Neural progenitor cell (in vitro differentiated cells): ENCODE measurements at regions not wholly inside any gene's neighbourhood (a gene's known extent, or its start where the extent isn't known, plus 50 kb on each side); places are given as distances from the start of the nearest gene placed in this dataset.

Source experiments
- DNase-seq: peaks from one replicate; pipeline ENCODE4 v3.0.0-alpha.2; 2016; ENCODE audit warnings: low spot score
- H2AFZ ChIP-seq: fragments of 200-600 bp; sonication (generic); replicated peaks from 2 replicates; pipeline ENCODE4 v1.6.1; 2016; ENCODE audit warnings: antibody characterized with exemption
- H3F3A ChIP-seq: fragments of 200-600 bp; sonication (generic); 2 replicates; pipeline ENCODE4 v1.6.1; 2016; ENCODE audit warnings: antibody characterized with exemption, low read depth
- H3K27ac ChIP-seq: fragments of 200-600 bp; sonication (generic); 2 replicates; pipeline ENCODE4 v1.5.1; 2016; ENCODE audit warnings: mild to moderate bottlenecking
- H3K27me3 ChIP-seq: fragments of 200-600 bp; sonication (generic); 2 replicates; pipeline ENCODE4 v1.6.1; 2016; ENCODE audit warnings: mild to moderate bottlenecking, moderate library complexity
- H3K36me3 ChIP-seq: fragments of 200-600 bp; sonication (generic); 2 replicates; pipeline ENCODE4 v1.5.1; 2016
- H3K4me1 ChIP-seq: fragments of 200-600 bp; sonication (generic); 2 replicates; pipeline ENCODE4 v1.6.1; 2016; ENCODE audit warnings: mixed run types
- H3K4me2 ChIP-seq: fragments of 200-600 bp; sonication (generic); 2 replicates; pipeline ENCODE4 v1.6.1; 2016
- H3K4me3 ChIP-seq: fragments of 200-600 bp; sonication (generic); 2 replicates; pipeline ENCODE4 v1.5.1; 2016
- H3K79me2 ChIP-seq: fragments of 200-600 bp; sonication (generic); 2 replicates; pipeline ENCODE4 v1.6.1; 2016; ENCODE audit warnings: low read depth
- H3K9ac ChIP-seq: fragments of 200-600 bp; sonication (generic); 2 replicates; pipeline ENCODE4 v1.6.1; 2016
- H3K9me3 ChIP-seq: fragments of 200-600 bp; sonication (generic); 2 replicates; pipeline ENCODE4 v1.5.1; 2016; ENCODE audit warnings: low read depth
- H4K20me1 ChIP-seq: fragments of 200-600 bp; sonication (generic); 2 replicates; pipeline ENCODE4 v1.6.1; 2016; ENCODE audit warnings: low read depth
- H3K27ac Mint-ChIP-seq: 3 replicates; pipeline ENCODE4 v1.8.0; 2021; ENCODE audit warnings: mixed read lengths
- H3K27me3 Mint-ChIP-seq: 2 replicates; pipeline ENCODE4 v1.8.0; 2022; ENCODE audit warnings: low read depth, mild to moderate bottlenecking, inconsistent platforms, moderate library complexity, mixed read lengths; ENCODE audit not compliant: insufficient read depth
- H3K36me3 Mint-ChIP-seq: 3 replicates; pipeline ENCODE4 v1.8.0; 2021; ENCODE audit warnings: mixed read lengths
- H3K4me1 Mint-ChIP-seq: 3 replicates; pipeline ENCODE4 v1.8.0; 2021; ENCODE audit warnings: mixed read lengths
- H3K4me3 Mint-ChIP-seq: 3 replicates; pipeline ENCODE4 v1.8.0; 2021; ENCODE audit warnings: mild to moderate bottlenecking, moderate library complexity, mixed read lengths
- H3K9me3 Mint-ChIP-seq: 3 replicates; pipeline ENCODE4 v1.8.0; 2020; ENCODE audit warnings: mixed read lengths
- CTCF ChIP-seq: fragments of 200-600 bp; sonication (generic); IDR thresholded peaks from 2 replicates; pipeline ENCODE4 v1.5.1; 2017; ENCODE audit warnings: antibody characterized with exemption, mild to moderate bottlenecking
- EZH2 ChIP-seq: fragments of 200-600 bp; sonication (generic); IDR thresholded peaks from 2 replicates; pipeline ENCODE4 v1.6.1; 2017; ENCODE audit warnings: antibody characterized with exemption, mild to moderate bottlenecking, moderate library complexity
- EZH2phosphoT487 ChIP-seq: fragments of 200-600 bp; sonication (generic); IDR thresholded peaks from 2 replicates; pipeline ENCODE4 v1.6.1; 2017; ENCODE audit warnings: antibody characterized with exemption

- Histone ChIP-seq H3K4me3 (no peak overlapping the region), H3K9me3 (no peaks in the 10 kb centered on the region), H3K9ac (no peak overlapping the region), H3K4me2 (no peak overlapping the region), H4K20me1 (no peaks in the 10 kb centered on the region), H3F3A (no peaks in the 10 kb centered on the region), H3K27me3 (no peaks in the 10 kb centered on the region), H3K4me1 (no peaks in the 10 kb centered on the region), H3K27ac (no peak overlapping the region), H2AFZ (no peak overlapping the region), H3K36me3 (no peaks in the 10 kb centered on the region), H3K79me2 (no peaks in the 10 kb centered on the region)
- DNase-seq = no peak
- Mint-ChIP-seq H3K36me3 (no peaks in the 10 kb centered on the region), H3K9me3 (no peaks in the 10 kb centered on the region), H3K27me3 (no peaks in the 10 kb centered on the region), H3K27ac (no peak overlapping the region), H3K4me3 (no peak overlapping the region), H3K4me1 (peaks cover 6% of the 10 kb centered on the region)
- TF ChIP-seq CTCF = no peak
- no peak for TF ChIP-seq EZH2
- TF ChIP-seq EZH2phosphoT487 = no peak
These were observed 220.0 kb upstream of the NR4A3 start for GRCh38 chr9:99601571-99602111.

DNA sequence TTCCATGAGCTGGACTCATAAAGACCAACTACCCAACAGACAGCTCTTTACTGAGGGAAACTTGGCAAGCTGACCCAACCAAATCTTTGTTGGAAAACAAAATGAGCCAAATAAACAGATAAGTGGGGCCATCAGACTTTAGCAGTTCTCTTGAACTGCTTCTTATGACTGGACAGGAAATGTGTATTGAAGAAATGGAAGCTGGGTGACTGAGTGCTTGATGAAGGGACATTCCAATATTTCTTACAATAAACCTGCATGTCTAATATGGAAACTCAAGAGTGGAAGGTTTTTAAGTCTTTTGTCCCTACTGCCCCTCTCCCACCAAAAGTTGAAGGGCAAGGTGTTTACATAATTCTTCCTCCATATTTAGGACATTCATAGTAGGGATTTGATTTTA lies 218.8 kb upstream of the NR4A3 start:
- H3K27ac Mint-ChIP-seq = no peak overlapping the region
- Histone ChIP-seq H3K27ac (no peak overlapping the region), H4K20me1 (no peaks in the 10 kb centered on the region), H3K9ac (no peak overlapping the region), H3K4me3 (no peak overlapping the region), H2AFZ (no peak overlapping the region), H3K79me2 (no peaks in the 10 kb centered on the region), H3K36me3 (no peaks in the 10 kb centered on the region), H3K9me3 (no peaks in the 10 kb centered on the region), H3K4me1 (peaks cover 4% of the 10 kb centered on the region), H3K4me2 (no peak overlapping the region), H3K27me3 (no peaks in the 10 kb centered on the region), H3F3A (no peaks in the 10 kb centered on the region)
- no peaks in the 10 kb centered on the region for H3K36me3 Mint-ChIP-seq
- no peaks in the 10 kb centered on the region for H3K9me3 Mint-ChIP-seq
- TF ChIP-seq EZH2phosphoT487 (no peak), EZH2 (no peak), CTCF (no peak)
- no peak for DNase-seq
- H3K4me3 Mint-ChIP-seq = no peak overlapping the region
- peaks cover 8% of the 10 kb centered on the region for H3K4me1 Mint-ChIP-seq
- H3K27me3 Mint-ChIP-seq = no peaks in the 10 kb centered on the region

GRCh38 chr9:99605016-99605743 lies 216.5 kb upstream of the NR4A3 start:
- Mint-ChIP-seq H3K4me3 (no peak overlapping the region), H3K9me3 (no peaks in the 10 kb centered on the region), H3K27me3 (no peaks in the 10 kb centered on the region), H3K27ac (no peak overlapping the region), H3K36me3 (no peaks in the 10 kb centered on the region), H3K4me1 (peaks cover 8% of the 10 kb centered on the region)
- Histone ChIP-seq H3K36me3 (no peaks in the 10 kb centered on the region), H4K20me1 (no peaks in the 10 kb centered on the region), H3K79me2 (no peaks in the 10 kb centered on the region), H3K4me1 (peaks cover 4% of the 10 kb centered on the region), H3K9ac (no peak overlapping the region), H3K4me3 (no peak overlapping the region), H3F3A (no peaks in the 10 kb centered on the region), H2AFZ (no peak overlapping the region), H3K27me3 (no peaks in the 10 kb centered on the region), H3K4me2 (no peak overlapping the region), H3K9me3 (no peaks in the 10 kb centered on the region), H3K27ac (no peak overlapping the region)
- TF ChIP-seq EZH2phosphoT487 = no peak
- TF ChIP-seq CTCF = no peak
- no peak for TF ChIP-seq EZH2
- DNase-seq = no peak
